ENCODE measurements at regions not wholly inside any gene's neighbourhood (a gene's known extent, or its start where the extent isn't known, plus 50 kb on each side); places are given as distances from the start of the nearest gene placed in this dataset.

GRCh38 chr2:16167870-16168426 is 227.6 kb downstream of the MYCN start:
- POLR2A ChIA-PET, result no interaction called here
- no peak for DNase-seq (ENCODE audit: extremely low spot score)
- CTCF ChIA-PET, result no interaction called here
- TF ChIP-seq CTCF (IDR thresholded peaks at IDR 0.05; ENCODE audit: control extremely low read depth, extremely low read depth, low read depth, missing control alignments), result no peak

- no peak for TF ChIP-seq CTCF (IDR thresholded peaks at IDR 0.05; ENCODE audit: control extremely low read depth, extremely low read depth, low read depth, missing control alignments)
- no peak for DNase-seq (ENCODE audit: extremely low spot score)
Measured at GRCh38 chr2:16167451-16167861, 227.1 kb downstream of the MYCN start.

GRCh38 chr2:16166327-16166981 is 226.1 kb downstream of the MYCN start:
- ChIA-PET CTCF (interaction anchor here (0.9 kb wide), 1 partner anchor 26 kb away, joined by 3 read pairs; no protein-coding TSS in a partner anchor), POLR2A (no interaction called here)
- no peak for DNase-seq (ENCODE audit: extremely low spot score)
- no peak for TF ChIP-seq CTCF (IDR thresholded peaks at IDR 0.05; ENCODE audit: control extremely low read depth, extremely low read depth, low read depth, missing control alignments)

More at GRCh38 chr2:16167451-16167861, 227.1 kb downstream of the MYCN start:
- CTCF ChIA-PET, result interaction anchor here (0.9 kb wide), 1 partner anchor 27 kb away, joined by 3 read pairs; no protein-coding TSS in a partner anchor
- POLR2A ChIA-PET, result no interaction called here

- POLR2A ChIA-PET, result no interaction called here
- TF ChIP-seq CTCF (IDR thresholded peaks at IDR 0.05; ENCODE audit: control extremely low read depth, extremely low read depth, low read depth, missing control alignments), result no peak
- DNase-seq (ENCODE audit: extremely low spot score), result no peak
- CTCF ChIA-PET, result no interaction called here
Measured at GRCh38 chr2:16165518-16166326, 225.4 kb downstream of the MYCN start.

GRCh38 chr2:16162491-16163040 is 222.2 kb downstream of the MYCN start:
- no peak for TF ChIP-seq CTCF (IDR thresholded peaks at IDR 0.05; ENCODE audit: control extremely low read depth, extremely low read depth, low read depth, missing control alignments)
- DNase-seq (ENCODE audit: extremely low spot score), result no peak
- ChIA-PET POLR2A (no interaction called here), CTCF (interaction anchor here (1.3 to 1.4 kb wide), 2 partner anchors 8 to 77 kb away, joined by 3 read pairs; no protein-coding TSS in a partner anchor)

GRCh38 chr2:16161768-16162490 is 221.6 kb downstream of the MYCN start:
- ChIA-PET CTCF (interaction anchor here (1.3 to 1.4 kb wide), 2 partner anchors 9 to 77 kb away, joined by 3 read pairs; no protein-coding TSS in a partner anchor), POLR2A (no interaction called here)
- no peak for TF ChIP-seq CTCF (IDR thresholded peaks at IDR 0.05; ENCODE audit: control extremely low read depth, extremely low read depth, low read depth, missing control alignments)
- DNase-seq (ENCODE audit: extremely low spot score), result no peak

Data from GM10248 (cell line).